ENCODE measurements at regions not wholly inside any gene's neighbourhood (a gene's known extent, or its start where the extent isn't known, plus 50 kb on each side); places are given as distances from the start of the nearest gene placed in this dataset.

GRCh38 chr10:8594176-8594575 is 539.7 kb downstream of the GATA3 start:
- no peaks in the 10 kb centered on the region for H3K4me1 Mint-ChIP-seq (ENCODE audit: low read depth)
- H3K9me3 Mint-ChIP-seq (ENCODE audit: low read depth): no peaks in the 10 kb centered on the region
- no peak for TF ChIP-seq CTCF (IDR thresholded peaks at IDR 0.05; ENCODE audit: unreplicated experiment)
- no peak overlapping the region for H3K4me3 Mint-ChIP-seq (ENCODE audit: low read depth)
- no peaks in the 10 kb centered on the region for H3K36me3 Mint-ChIP-seq (ENCODE audit: insufficient read depth)
- DNase-seq (ENCODE audit: low spot score, unreplicated experiment): no peak
- peaks cover 10% of the 10 kb centered on the region for H3K27me3 Mint-ChIP-seq
- no peak overlapping the region for H3K27ac Mint-ChIP-seq

- TF ChIP-seq CTCF (IDR thresholded peaks at IDR 0.05; ENCODE audit: unreplicated experiment): no peak
- Mint-ChIP-seq H3K4me1 (ENCODE audit: low read depth) (no peaks in the 10 kb centered on the region), H3K27me3 (peaks cover 10% of the 10 kb centered on the region), H3K9me3 (ENCODE audit: low read depth) (no peaks in the 10 kb centered on the region), H3K27ac (no peak overlapping the region), H3K36me3 (ENCODE audit: insufficient read depth) (no peaks in the 10 kb centered on the region), H3K4me3 (ENCODE audit: low read depth) (no peak overlapping the region)
- DNase-seq (ENCODE audit: low spot score, unreplicated experiment): no peak
Measured at GRCh38 chr10:8594711-8595110, 540.2 kb downstream of the GATA3 start.

- no peak overlapping the region for H3K4me3 Mint-ChIP-seq (ENCODE audit: low read depth)
- H3K36me3 Mint-ChIP-seq (ENCODE audit: insufficient read depth): no peaks in the 10 kb centered on the region
- TF ChIP-seq CTCF (IDR thresholded peaks at IDR 0.05; ENCODE audit: unreplicated experiment): no peak
- H3K9me3 Mint-ChIP-seq (ENCODE audit: low read depth): no peaks in the 10 kb centered on the region
- H3K27ac Mint-ChIP-seq: no peak overlapping the region
- DNase-seq (ENCODE audit: low spot score, unreplicated experiment): no peak
- no peaks in the 10 kb centered on the region for H3K4me1 Mint-ChIP-seq (ENCODE audit: low read depth)
- H3K27me3 Mint-ChIP-seq: peaks cover 10% of the 10 kb centered on the region
Measured at GRCh38 chr10:8595140-8595539, 540.7 kb downstream of the GATA3 start.

GRCh38 chr10:8596929-8597472 is 542.5 kb downstream of the GATA3 start:
- H3K27me3 Mint-ChIP-seq: peaks cover 10% of the 10 kb centered on the region
- no peaks in the 10 kb centered on the region for H3K36me3 Mint-ChIP-seq (ENCODE audit: insufficient read depth)
- no peak overlapping the region for H3K4me3 Mint-ChIP-seq (ENCODE audit: low read depth)
- TF ChIP-seq CTCF (IDR thresholded peaks at IDR 0.05; ENCODE audit: unreplicated experiment): no peak
- H3K27ac Mint-ChIP-seq: no peak overlapping the region
- no peak for DNase-seq (ENCODE audit: low spot score, unreplicated experiment)
- no peaks in the 10 kb centered on the region for H3K9me3 Mint-ChIP-seq (ENCODE audit: low read depth)
- H3K4me1 Mint-ChIP-seq (ENCODE audit: low read depth): no peaks in the 10 kb centered on the region

GRCh38 chr10:8600192-8600591 is 545.7 kb downstream of the GATA3 start:
- TF ChIP-seq CTCF (IDR thresholded peaks at IDR 0.05; ENCODE audit: unreplicated experiment): no peak
- Mint-ChIP-seq H3K27me3 (peaks cover 10% of the 10 kb centered on the region), H3K36me3 (ENCODE audit: insufficient read depth) (no peaks in the 10 kb centered on the region), H3K4me1 (ENCODE audit: low read depth) (no peaks in the 10 kb centered on the region), H3K27ac (no peak overlapping the region), H3K9me3 (ENCODE audit: low read depth) (peaks cover 7% of the 10 kb centered on the region), H3K4me3 (ENCODE audit: low read depth) (no peak overlapping the region)
- DNase-seq (ENCODE audit: low spot score, unreplicated experiment): no peak

Data from progenitor cell of endocrine pancreas (in vitro differentiated cells).